Dedifferentiated amniotic fluid mesenchymal stem cell (primary cell): ENCODE measurements at regions not wholly inside any gene's neighbourhood (a gene's known extent, or its start where the extent isn't known, plus 50 kb on each side); places are given as distances from the start of the nearest gene placed in this dataset.

ENCODE experiments used
- DNase-seq: peaks from one replicate; pipeline ENCODE4 v3.0.0-alpha.2; 2016; ENCODE audit errors: extremely low spot score

DNA sequence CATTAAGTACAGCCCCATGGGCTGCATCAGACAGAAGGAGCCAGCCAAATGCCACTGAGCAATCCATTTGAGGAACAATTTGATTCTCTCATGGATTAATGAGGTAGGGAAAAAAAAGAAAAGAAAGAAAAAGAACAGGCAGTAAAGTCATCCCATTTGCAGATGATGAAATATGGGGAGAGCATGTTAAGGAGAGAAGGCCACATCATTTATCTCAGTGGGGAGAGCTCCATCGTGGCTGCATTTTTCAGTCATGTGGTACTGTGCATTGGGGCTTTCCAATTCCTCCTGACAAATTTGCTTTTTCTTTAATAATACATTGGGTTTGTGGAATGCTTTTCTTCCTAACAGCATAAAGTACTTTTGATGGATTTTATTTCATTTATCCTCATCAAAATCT, 375.2 kb upstream of the TLE4 start:
- DNase-seq, result no peak

GRCh38 chr9:79200336-79200735, 371.4 kb upstream of the TLE4 start:
- DNase-seq, result no peak

DNA sequence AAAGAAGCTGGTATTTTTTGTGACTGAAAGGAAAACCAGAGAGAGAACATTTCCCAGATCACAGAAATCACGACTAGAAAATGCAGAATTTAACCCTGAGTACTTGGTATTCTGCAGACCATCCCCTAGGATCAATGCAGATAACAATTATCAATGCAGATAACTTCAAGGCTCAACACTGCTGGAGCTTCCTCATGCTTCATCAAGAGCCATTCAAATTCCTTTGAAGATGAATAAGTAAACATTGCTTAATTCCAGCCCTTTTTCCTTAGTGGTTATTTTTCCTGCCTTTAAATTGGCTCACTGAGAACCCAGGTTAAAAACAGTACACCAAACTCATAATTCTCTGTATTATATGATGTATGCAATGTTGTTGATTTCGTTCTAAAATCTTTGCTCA, 370.1 kb upstream of the TLE4 start:
- DNase-seq, result no peak

- DNase-seq, result no peak
These were observed 362.9 kb upstream of the TLE4 start for GRCh38 chr9:79208791-79209396.

GRCh38 chr9:79210541-79211243, 361.1 kb upstream of the TLE4 start:
- no peak for DNase-seq

DNA sequence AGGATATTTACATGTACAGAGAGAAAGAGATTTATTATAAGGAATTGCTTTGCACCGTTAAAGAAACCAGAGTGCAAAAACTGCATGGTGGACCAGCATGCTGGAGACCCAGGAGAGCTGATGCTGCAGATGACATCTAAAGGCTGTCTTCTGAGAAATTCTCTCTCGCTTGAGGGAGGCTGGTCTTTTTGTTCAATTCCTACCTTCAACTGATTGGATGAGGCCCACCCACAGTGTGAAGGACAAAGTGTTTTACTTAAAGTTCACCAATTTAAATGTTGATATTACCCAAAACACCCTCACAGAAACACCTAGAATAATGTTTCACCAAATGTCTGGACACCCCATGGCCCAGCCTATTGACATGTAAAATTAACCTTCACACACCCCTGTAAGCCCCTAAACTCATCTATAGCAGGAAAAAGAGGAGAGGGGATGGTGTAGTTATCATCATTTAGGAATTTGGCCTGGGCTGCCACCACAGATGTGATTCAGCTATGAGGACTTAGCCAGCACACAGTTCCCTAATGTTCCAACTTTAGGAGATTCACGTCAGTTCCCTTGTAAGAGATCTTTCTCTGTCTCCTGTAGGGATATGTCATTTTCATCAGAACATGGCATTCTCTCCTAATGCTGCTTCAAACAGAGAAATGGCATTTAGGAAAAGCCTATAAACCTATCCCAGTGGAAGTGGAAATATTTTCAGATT, 358.2 kb upstream of the TLE4 start:
- no peak for DNase-seq

- DNase-seq, result no peak
These were observed 355.9 kb upstream of the TLE4 start for GRCh38 chr9:79215821-79216220.

DNA sequence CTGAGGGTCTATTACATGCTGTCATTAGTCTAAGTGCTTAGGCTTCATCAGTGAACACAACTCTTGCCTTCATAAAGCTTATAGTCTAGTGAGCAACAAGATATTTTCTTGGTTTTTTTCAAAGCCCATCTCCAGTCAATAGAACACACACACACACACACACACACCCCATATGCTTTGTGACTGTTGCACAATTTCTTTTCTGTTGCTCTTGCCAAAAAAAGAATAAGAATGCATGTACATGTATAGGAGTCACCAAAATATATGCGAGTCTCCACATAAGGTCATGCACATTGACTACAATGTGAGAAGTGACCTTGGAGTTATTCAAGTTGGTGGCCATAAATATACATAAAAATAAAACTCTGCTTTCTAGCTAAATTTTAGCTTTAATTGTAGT, 351.5 kb upstream of the TLE4 start:
- no peak for DNase-seq

DNA sequence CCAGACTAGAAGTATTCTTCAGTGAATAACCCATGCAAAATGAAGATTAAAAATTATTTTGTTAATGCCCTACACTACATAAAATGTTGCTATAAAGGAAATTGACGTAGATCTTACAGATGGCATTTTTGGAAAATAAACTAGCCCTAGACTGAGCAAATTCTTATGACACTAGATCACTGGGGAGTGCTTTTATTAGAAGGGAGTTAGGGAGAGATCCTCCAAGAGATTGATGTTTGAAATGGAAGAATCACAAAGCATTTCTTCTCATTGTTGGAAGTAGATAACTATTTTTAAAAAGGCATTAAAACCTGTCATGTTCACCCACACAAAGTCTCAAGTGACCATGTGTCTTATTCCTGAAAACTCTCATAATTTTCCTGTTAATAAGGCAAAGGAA, 351.1 kb upstream of the TLE4 start:
- peak; percentile 44 for DNase-seq

DNA sequence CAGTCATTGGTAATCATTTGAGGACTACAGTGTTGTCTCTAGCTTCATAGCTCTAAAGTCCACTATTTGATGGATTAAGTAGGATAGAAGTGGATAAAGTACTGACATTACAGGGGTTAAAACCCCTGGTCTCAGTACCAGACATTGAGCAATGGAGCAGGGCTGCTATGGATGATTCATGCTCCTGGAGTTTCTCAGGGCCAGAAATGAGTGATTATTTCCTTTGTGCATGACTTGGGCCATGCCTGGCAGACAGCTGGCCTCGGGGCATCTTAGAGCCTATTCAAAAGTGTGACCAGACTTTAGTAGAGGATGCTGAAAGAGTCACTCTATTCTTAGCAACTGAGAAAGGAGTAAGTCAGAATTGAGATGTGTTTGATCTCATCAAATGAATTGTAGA, 350.7 kb upstream of the TLE4 start:
- peak; percentile 93 for DNase-seq

GRCh38 chr9:79222483-79222882, 349.3 kb upstream of the TLE4 start:
- DNase-seq, result no peak

GRCh38 chr9:79224672-79225433, 346.9 kb upstream of the TLE4 start:
- peak; percentile 77 for DNase-seq

- no peak for DNase-seq
These were observed 338.2 kb upstream of the TLE4 start for GRCh38 chr9:79233542-79233941.

DNA sequence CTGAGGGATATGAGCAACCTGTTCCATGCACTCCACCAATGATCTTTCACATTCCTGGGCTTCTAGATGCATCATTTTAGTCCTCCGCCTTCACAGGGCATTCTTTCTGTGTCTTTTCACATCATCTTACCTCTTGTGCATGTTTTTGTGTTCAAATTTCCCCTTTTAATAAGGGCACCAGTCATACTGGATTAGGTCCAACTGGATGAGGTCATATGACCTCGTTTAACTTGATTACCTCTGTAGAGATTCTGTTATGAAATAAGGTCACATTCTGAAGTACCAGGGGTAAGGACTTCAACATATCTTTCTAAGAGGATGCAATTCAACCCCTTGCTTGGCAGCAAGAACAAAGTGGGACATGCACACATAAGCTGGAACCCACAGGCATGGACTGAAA, 335.3 kb upstream of the TLE4 start:
- DNase-seq, result no peak

GRCh38 chr9:79237861-79238260, 333.9 kb upstream of the TLE4 start:
- DNase-seq, result no peak

DNA sequence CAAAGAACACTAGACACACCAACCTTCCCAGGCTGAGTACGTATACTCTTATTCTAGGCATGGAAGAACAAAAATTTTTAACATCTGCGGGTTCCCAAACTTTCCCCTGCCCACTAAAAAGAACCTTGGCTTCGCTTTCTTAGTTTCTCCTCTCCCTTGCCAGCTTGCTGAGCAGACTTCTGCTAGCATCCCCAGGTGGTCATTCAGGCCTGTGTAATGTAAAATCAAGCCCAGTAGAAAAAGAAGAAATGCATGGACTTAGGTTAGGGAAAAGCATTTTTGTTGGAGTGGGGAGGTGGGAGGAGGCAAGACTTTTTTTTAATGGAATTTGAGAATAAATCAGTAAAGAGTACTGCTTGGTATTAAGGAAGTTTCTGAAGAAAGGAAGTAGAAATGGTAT, 331.0 kb upstream of the TLE4 start:
- no peak for DNase-seq

GRCh38 chr9:79242489-79242888, 329.3 kb upstream of the TLE4 start:
- no peak for DNase-seq

- DNase-seq, result no peak
These were observed 325.6 kb upstream of the TLE4 start for GRCh38 chr9:79246170-79246569.

DNA sequence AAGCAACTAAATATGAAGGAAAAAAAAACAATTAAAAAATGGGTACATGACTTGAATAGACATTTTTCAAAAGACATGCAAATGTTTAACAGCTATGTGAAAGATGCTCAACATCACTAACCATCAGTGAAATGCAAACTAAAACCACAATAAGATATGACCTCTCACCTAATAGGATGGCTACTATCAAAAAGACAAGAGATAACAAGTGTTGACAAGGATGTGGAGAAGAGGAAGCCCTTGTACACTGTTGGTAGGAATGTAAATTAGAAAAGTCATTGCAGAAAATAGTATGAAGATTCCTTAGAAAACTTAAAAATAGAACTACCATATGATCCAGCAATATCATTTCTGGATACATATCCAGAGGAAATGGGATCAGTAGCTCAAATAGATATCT, 324.7 kb upstream of the TLE4 start:
- no peak for DNase-seq

DNA sequence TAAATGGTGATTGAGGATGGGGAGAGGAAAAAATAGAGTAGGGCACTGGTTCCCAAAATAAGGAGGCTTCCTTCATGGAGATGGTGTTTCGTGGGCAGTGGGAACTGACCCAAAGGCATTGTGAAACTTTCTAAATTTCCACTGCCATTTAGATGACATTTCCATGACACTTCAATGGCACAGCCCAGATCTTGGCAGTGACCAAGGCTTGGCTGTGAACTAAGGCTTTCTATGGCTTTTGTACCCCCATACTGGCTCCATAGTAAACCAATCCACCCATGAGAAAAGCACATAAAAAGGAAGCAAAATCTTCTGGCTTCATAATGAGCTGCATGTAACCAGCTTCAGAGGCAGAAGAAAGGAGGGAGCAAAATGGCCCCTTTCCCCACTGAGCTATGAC, 321.0 kb upstream of the TLE4 start:
- no peak for DNase-seq

DNA sequence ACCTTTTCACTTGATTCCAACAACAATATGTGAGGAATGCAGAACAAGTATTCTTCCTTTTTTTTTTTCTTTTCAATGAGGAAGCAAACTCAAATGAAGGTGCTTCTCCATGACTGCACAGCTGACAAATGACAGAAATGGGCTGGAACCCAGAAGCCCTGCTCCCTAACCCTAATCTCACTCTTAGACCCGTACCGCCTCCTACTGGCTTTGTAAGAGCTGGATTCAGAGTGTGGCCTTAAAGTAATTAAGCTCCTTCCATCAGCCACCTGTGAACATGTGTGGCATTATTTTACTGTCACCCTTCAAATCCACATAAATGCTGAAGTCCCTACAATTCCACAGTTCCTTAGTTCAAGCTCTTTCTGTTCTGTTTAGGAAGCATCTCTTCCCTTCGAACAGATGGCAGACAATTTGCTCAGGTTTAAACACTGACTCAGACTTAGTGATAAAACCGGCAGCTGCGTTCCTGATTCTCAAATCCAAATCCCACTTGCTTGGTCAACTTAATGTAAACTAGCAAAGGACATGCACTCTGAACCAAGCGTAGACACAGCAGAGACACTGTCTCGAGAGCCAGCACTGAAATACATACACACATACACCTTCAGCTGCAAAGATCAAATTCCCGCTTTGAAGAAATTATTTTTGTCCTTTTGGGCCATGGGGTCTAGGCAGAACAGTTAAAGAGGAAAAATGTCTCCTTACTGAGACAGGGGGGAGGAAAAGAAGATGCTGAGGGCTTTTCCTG, 316.7 kb upstream of the TLE4 start:
- no peak for DNase-seq
